Hematopoietic multipotent progenitor cell (in vitro differentiated cells): ENCODE measurements at regions not wholly inside any gene's neighbourhood (a gene's known extent, or its start where the extent isn't known, plus 50 kb on each side); places are given as distances from the start of the nearest gene placed in this dataset.

Experiments
- DNase-seq, 3 donors: peaks; one replicate each; pipeline ENCODE4 v3.0.0-alpha.2; 2011 to 2015; ENCODE audit warnings: low read depth in 2 of 3, low spot score in 2 of 3

- no peak for DNase-seq
Observed at GRCh38 chr12:132379576-132379975, 50.2 kb upstream of the GALNT9 start.
